NCI-H1436 (cell line): ENCODE measurements at regions not wholly inside any gene's neighbourhood (a gene's known extent, or its start where the extent isn't known, plus 50 kb on each side); places are given as distances from the start of the nearest gene placed in this dataset.
"Not testable (repeated sequence)": the region's sequence is repeated elsewhere in the genome, so short reads cannot be mapped to it uniquely, and the experiment has no call there.

Experiments
- DNase-seq: peaks from one replicate; lab custom pipeline; 2025; lab: John Stamatoyannopoulos, UW

- no peak for DNase-seq
Measured at GRCh38 chr10:34015700-34016099, 681.2 kb upstream of the NRP1 start.

GRCh38 chr10:34013235-34013634 is 678.8 kb upstream of the NRP1 start:
- no peak for DNase-seq

- DNase-seq: no peak
Measured at GRCh38 chr10:34010891-34011290, 676.4 kb upstream of the NRP1 start.

- DNase-seq: not testable (repeated sequence)
Measured at GRCh38 chr10:34010228-34010627, 675.8 kb upstream of the NRP1 start.

GRCh38 chr10:34008656-34009055 is 674.2 kb upstream of the NRP1 start:
- no peak for DNase-seq

- DNase-seq: no peak
Measured at GRCh38 chr10:34006471-34006870, 672.0 kb upstream of the NRP1 start.

- DNase-seq: no peak
Measured at GRCh38 chr10:34003561-34003960, 669.1 kb upstream of the NRP1 start.

GRCh38 chr10:34002896-34003295 is 668.4 kb upstream of the NRP1 start:
- DNase-seq: no peak

- DNase-seq: no peak
Measured at GRCh38 chr10:34001831-34002230, 667.4 kb upstream of the NRP1 start.

- DNase-seq: no peak
Measured at GRCh38 chr10:34001087-34001580, 666.7 kb upstream of the NRP1 start.

GRCh38 chr10:33993917-33994316 is 659.5 kb upstream of the NRP1 start:
- DNase-seq: no peak

GRCh38 chr10:33991924-33992323 is 657.5 kb upstream of the NRP1 start:
- DNase-seq: no peak

- DNase-seq: no peak
Measured at GRCh38 chr10:33986515-33986914, 652.0 kb upstream of the NRP1 start.

- DNase-seq: no peak
Measured at GRCh38 chr10:33986016-33986415, 651.5 kb upstream of the NRP1 start.

GRCh38 chr10:33982995-33983394 is 648.5 kb upstream of the NRP1 start:
- DNase-seq: no peak

- no peak for DNase-seq
Measured at GRCh38 chr10:33981301-33981700, 646.8 kb upstream of the NRP1 start.

- no peak for DNase-seq
Measured at GRCh38 chr10:33979195-33979594, 644.7 kb upstream of the NRP1 start.

- no peak for DNase-seq
Measured at GRCh38 chr10:33975481-33975880, 641.0 kb upstream of the NRP1 start.

GRCh38 chr10:33974976-33975478 is 640.6 kb upstream of the NRP1 start:
- DNase-seq: no peak

GRCh38 chr10:33968983-33969382 is 634.5 kb upstream of the NRP1 start:
- no peak for DNase-seq

GRCh38 chr10:33967606-33968120 is 633.2 kb upstream of the NRP1 start:
- no peak for DNase-seq

GRCh38 chr10:33966946-33967345 is 632.5 kb upstream of the NRP1 start:
- no peak for DNase-seq

GRCh38 chr10:33965795-33966581 is 631.5 kb upstream of the NRP1 start:
- DNase-seq: no peak

- DNase-seq: no peak
Measured at GRCh38 chr10:33963729-33964128, 629.3 kb upstream of the NRP1 start.
